Chondrocyte (in vitro differentiated cells): ENCODE measurements at regions not wholly inside any gene's neighbourhood (a gene's known extent, or its start where the extent isn't known, plus 50 kb on each side); places are given as distances from the start of the nearest gene placed in this dataset.

ENCODE experiments used
- DNase-seq: peaks from one replicate; pipeline ENCODE4 v3.0.0; 2021; ENCODE audit warnings: mixed read lengths, low spot score
- H3K27ac Mint-ChIP-seq: one replicate; pipeline ENCODE4 v1.8.0; 2021; ENCODE audit warnings: mild to moderate bottlenecking, moderate library complexity, mixed read lengths; ENCODE audit not compliant: unreplicated experiment
- H3K27me3 Mint-ChIP-seq: 2 replicates; pipeline ENCODE4 v1.8.0; 2021; ENCODE audit warnings: low read depth, mixed read lengths
- H3K36me3 Mint-ChIP-seq: 2 replicates; pipeline ENCODE4 v1.8.0; 2021; ENCODE audit warnings: low read depth, mixed read lengths
- H3K4me1 Mint-ChIP-seq: 2 replicates; pipeline ENCODE4 v1.8.0; 2021; ENCODE audit warnings: low read depth, mild to moderate bottlenecking, mixed read lengths
- H3K4me3 Mint-ChIP-seq: one replicate; pipeline ENCODE4 v1.8.0; 2021; ENCODE audit warnings: mild to moderate bottlenecking, moderate library complexity, mixed read lengths; ENCODE audit not compliant: unreplicated experiment
- H3K9me3 Mint-ChIP-seq: 2 replicates; pipeline ENCODE4 v1.8.0; 2021; ENCODE audit warnings: low read depth, mixed read lengths
- CTCF ChIP-seq: fragments of 200-600 bp; sonication (generic); IDR thresholded peaks from 2 replicates; pipeline ENCODE4 v1.5.0; 2021; ENCODE audit warnings: antibody characterized with exemption, mild to moderate bottlenecking, moderate library complexity

GRCh38 chr6:150537491-150537890, 62.2 kb upstream of the PLEKHG1 start:
- H3K4me1 Mint-ChIP-seq: no peaks in the 10 kb centered on the region
- no peak for TF ChIP-seq CTCF
- H3K27me3 Mint-ChIP-seq: peaks cover 2% of the 10 kb centered on the region
- no peak for DNase-seq
- peaks cover 3% of the 10 kb centered on the region for H3K9me3 Mint-ChIP-seq
- H3K27ac Mint-ChIP-seq: no peak overlapping the region
- peaks cover 4% of the 10 kb centered on the region for H3K36me3 Mint-ChIP-seq
- no peak overlapping the region for H3K4me3 Mint-ChIP-seq

- Mint-ChIP-seq H3K27ac (no peak overlapping the region), H3K36me3 (peaks cover 4% of the 10 kb centered on the region), H3K4me1 (no peaks in the 10 kb centered on the region), H3K27me3 (peaks cover 2% of the 10 kb centered on the region), H3K9me3 (peaks cover 3% of the 10 kb centered on the region), H3K4me3 (no peak overlapping the region)
- no peak for TF ChIP-seq CTCF
- DNase-seq: no peak
Measured at GRCh38 chr6:150537893-150538292, 61.8 kb upstream of the PLEKHG1 start.

- H3K27ac Mint-ChIP-seq: no peak overlapping the region
- peaks cover 7% of the 10 kb centered on the region for H3K27me3 Mint-ChIP-seq
- DNase-seq: no peak
- H3K36me3 Mint-ChIP-seq: peaks cover 4% of the 10 kb centered on the region
- no peak for TF ChIP-seq CTCF
- no peaks in the 10 kb centered on the region for H3K4me1 Mint-ChIP-seq
- peaks cover 3% of the 10 kb centered on the region for H3K9me3 Mint-ChIP-seq
- H3K4me3 Mint-ChIP-seq: no peak overlapping the region
Measured at GRCh38 chr6:150539111-150539510, 60.6 kb upstream of the PLEKHG1 start.

GRCh38 chr6:150539568-150539967, 60.1 kb upstream of the PLEKHG1 start:
- no peak for DNase-seq
- H3K27me3 Mint-ChIP-seq: peaks cover 7% of the 10 kb centered on the region
- no peak for TF ChIP-seq CTCF
- H3K27ac Mint-ChIP-seq: no peak overlapping the region
- peaks cover 4% of the 10 kb centered on the region for H3K36me3 Mint-ChIP-seq
- H3K4me3 Mint-ChIP-seq: no peak overlapping the region
- peaks cover 3% of the 10 kb centered on the region for H3K9me3 Mint-ChIP-seq
- no peaks in the 10 kb centered on the region for H3K4me1 Mint-ChIP-seq

- DNase-seq: no peak
- peaks cover 14% of the 10 kb centered on the region for H3K27me3 Mint-ChIP-seq
- no peaks in the 10 kb centered on the region for H3K4me1 Mint-ChIP-seq
- peaks cover 3% of the 10 kb centered on the region for H3K9me3 Mint-ChIP-seq
- H3K4me3 Mint-ChIP-seq: no peak overlapping the region
- no peak for TF ChIP-seq CTCF
- H3K36me3 Mint-ChIP-seq: peaks cover 4% of the 10 kb centered on the region
- H3K27ac Mint-ChIP-seq: no peak overlapping the region
Measured at GRCh38 chr6:150541576-150541975, 58.1 kb upstream of the PLEKHG1 start.
